ENCODE measurements at regions not wholly inside any gene's neighbourhood (a gene's known extent, or its start where the extent isn't known, plus 50 kb on each side); places are given as distances from the start of the nearest gene placed in this dataset.

- no peak for TF ChIP-seq CTCF (conservative IDR thresholded peaks at IDR 0.05; ENCODE audit: low read depth, low read length)
- TF ChIP-seq EZH2 (IDR thresholded peaks at IDR 0.05; ENCODE audit: low read length, unreplicated experiment) = no peak
Observed at GRCh38 chr4:31338000-31338399, 617.8 kb downstream of the PCDH7 start.
